BE2C (cell line): ENCODE measurements at regions not wholly inside any gene's neighbourhood (a gene's known extent, or its start where the extent isn't known, plus 50 kb on each side); places are given as distances from the start of the nearest gene placed in this dataset.

Source experiments
- DNase-seq: peaks from one replicate; pipeline ENCODE4 v3.0.0-alpha.2; 2020
- H3K27me3 ChIP-seq: fragments of 250-450 bp; sonication (Bioruptor Pico); 2 replicates; pipeline ENCODE4 v1.5.1; 2020; ENCODE audit warnings: mild to moderate bottlenecking
- H3K36me3 ChIP-seq: fragments of 250-450 bp; sonication (Bioruptor Pico); 2 replicates; pipeline ENCODE4 v1.5.1; 2020; ENCODE audit warnings: mild to moderate bottlenecking
- H3K4me1 ChIP-seq: fragments of 250-450 bp; sonication (Bioruptor Pico); 2 replicates; pipeline ENCODE4 v1.5.1; 2020
- H3K4me3 ChIP-seq: 2 replicates; pipeline ENCODE4 v1.5.1; 2011; ENCODE audit warnings: low read depth, low read length
- H3K9me3 ChIP-seq: fragments of 250-450 bp; sonication (Bioruptor Pico); 2 replicates; pipeline ENCODE4 v1.5.1; 2020
- CTCF ChIP-seq: IDR thresholded peaks from 2 replicates; pipeline ENCODE4 v1.5.1; 2012; ENCODE audit warnings: mild to moderate bottlenecking, low read depth, low read length

GRCh38 chr3:99330924-99331532, 307.4 kb upstream of the COL8A1 start:
- no peak for TF ChIP-seq CTCF
- no peaks in the 10 kb centered on the region for H3K4me1 ChIP-seq
- peaks cover 4% of the 10 kb centered on the region; the same call in 1 of the 2 replicates for H3K27me3 ChIP-seq
- DNase-seq: no peak
- no peaks in the 10 kb centered on the region for H3K9me3 ChIP-seq
- H3K4me3 ChIP-seq: no peak overlapping the region
- H3K36me3 ChIP-seq: no peaks in the 10 kb centered on the region

DNA sequence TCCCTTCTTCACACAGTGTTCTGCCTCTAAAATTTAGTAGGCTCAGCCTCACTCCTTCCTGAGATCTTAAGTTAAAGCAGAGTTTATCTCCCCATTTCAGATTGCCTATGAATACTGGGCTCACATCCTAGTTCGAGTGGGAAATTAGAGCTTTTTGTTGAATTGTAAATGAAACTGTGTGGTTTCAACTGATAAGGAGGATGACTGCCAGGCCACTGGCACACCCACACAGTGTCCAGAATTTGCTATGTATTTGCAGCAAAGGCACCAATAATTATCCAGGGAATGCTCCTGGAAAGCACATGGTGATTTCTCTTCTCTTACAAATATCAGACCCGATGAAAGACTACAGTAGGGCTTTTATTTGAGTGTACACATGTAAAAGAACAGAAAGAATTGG, 308.1 kb upstream of the COL8A1 start:
- DNase-seq: no peak
- no peaks in the 10 kb centered on the region for H3K36me3 ChIP-seq
- no peaks in the 10 kb centered on the region for H3K4me1 ChIP-seq
- peaks cover 4% of the 10 kb centered on the region; the same call in 1 of the 2 replicates for H3K27me3 ChIP-seq
- no peak for TF ChIP-seq CTCF
- H3K4me3 ChIP-seq: no peak overlapping the region
- H3K9me3 ChIP-seq: no peaks in the 10 kb centered on the region

- no peaks in the 10 kb centered on the region for H3K27me3 ChIP-seq
- no peak for TF ChIP-seq CTCF
- no peak for DNase-seq
These were observed 313.0 kb upstream of the COL8A1 start for GRCh38 chr3:99325402-99325801.

DNA sequence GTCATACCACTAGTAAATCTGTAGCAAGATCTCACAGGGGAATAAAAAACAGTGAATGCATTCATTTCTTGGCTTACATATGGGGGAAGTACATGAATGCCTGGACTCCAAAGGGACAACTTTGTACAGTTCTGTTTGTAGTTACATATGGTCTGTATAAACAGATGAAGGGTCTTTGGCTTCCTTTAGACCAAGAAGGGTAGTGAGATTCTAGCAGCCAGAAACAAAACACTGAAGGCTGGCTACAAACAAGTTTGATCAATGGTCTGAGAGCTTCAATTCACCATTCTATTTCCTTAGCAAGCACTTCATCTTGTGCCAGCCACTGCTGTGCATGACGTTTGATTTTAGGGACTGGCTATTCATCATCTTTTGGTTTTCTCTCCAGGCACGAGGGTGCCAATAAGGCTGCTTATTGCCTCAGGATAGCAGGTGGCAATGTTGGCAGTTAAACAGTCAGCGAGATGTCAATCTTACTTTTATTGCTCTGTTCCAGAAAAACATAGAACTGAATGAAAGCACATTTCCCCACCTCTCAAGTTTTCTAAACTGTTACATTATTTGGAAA, 313.7 kb upstream of the COL8A1 start:
- H3K36me3 ChIP-seq: no peaks in the 10 kb centered on the region
- no peaks in the 10 kb centered on the region for H3K27me3 ChIP-seq
- TF ChIP-seq CTCF: no peak
- no peaks in the 10 kb centered on the region for H3K4me1 ChIP-seq
- no peak for DNase-seq
- H3K9me3 ChIP-seq: no peaks in the 10 kb centered on the region
- no peak overlapping the region for H3K4me3 ChIP-seq

More at GRCh38 chr3:99325402-99325801, 313.0 kb upstream of the COL8A1 start:
- no peaks in the 10 kb centered on the region for H3K36me3 ChIP-seq
- H3K4me1 ChIP-seq: no peaks in the 10 kb centered on the region
- H3K4me3 ChIP-seq: no peak overlapping the region
- H3K9me3 ChIP-seq: no peaks in the 10 kb centered on the region

DNA sequence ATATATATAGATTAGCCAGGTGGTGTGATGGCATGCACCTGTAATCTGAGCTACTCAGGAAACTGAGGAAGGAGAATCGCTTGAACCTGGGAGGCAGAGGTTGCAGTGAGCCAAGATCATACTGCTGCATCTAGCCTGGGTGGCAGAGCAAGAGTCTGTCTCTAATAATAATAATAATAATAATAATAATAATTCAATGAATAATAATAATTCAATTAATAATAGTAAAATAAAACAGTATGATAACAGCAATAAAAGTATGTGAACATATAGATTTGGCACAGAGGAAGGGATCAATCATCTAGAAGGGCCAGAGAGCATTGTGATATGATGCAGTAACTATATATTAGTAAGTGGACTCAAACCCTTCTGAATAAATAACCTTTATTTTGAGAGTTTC, 314.5 kb upstream of the COL8A1 start:
- TF ChIP-seq CTCF: no peak
- no peaks in the 10 kb centered on the region for H3K36me3 ChIP-seq
- no peak for DNase-seq
- no peaks in the 10 kb centered on the region for H3K9me3 ChIP-seq
- no peaks in the 10 kb centered on the region for H3K27me3 ChIP-seq
- no peak overlapping the region for H3K4me3 ChIP-seq
- H3K4me1 ChIP-seq: no peaks in the 10 kb centered on the region

DNA sequence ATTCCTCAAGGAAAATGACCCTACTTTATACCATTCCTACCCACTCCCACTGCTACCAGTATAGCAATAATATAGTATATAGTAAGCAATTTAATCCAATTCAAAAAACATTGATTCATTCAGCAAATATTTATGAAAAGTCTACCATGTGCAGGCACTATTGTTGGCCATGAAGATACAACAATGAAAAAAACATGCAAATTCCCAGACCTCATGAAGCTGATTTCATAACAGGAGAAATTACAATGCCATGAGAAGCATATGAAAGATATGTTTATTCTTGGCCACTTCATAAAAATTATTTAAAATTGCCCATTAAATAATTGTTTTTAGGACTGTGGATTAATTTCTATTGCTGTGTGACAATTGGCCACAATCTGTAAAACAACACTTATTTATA, 315.8 kb upstream of the COL8A1 start:
- no peaks in the 10 kb centered on the region for H3K27me3 ChIP-seq
- no peaks in the 10 kb centered on the region for H3K9me3 ChIP-seq
- no peak overlapping the region for H3K4me3 ChIP-seq
- no peaks in the 10 kb centered on the region for H3K36me3 ChIP-seq
- no peaks in the 10 kb centered on the region for H3K4me1 ChIP-seq
- TF ChIP-seq CTCF: no peak
- no peak for DNase-seq
